Fibroblast of mammary gland (primary cell): ENCODE measurements at regions not wholly inside any gene's neighbourhood (a gene's known extent, or its start where the extent isn't known, plus 50 kb on each side); places are given as distances from the start of the nearest gene placed in this dataset.

Experiments used
- DNase-seq: peaks from one replicate; pipeline ENCODE4 v3.0.0-alpha.2; 2010; ENCODE audit warnings: low read depth
- H3K4me3 ChIP-seq: 2 replicates; pipeline ENCODE4 v1.5.1; 2011; ENCODE audit warnings: low read depth, mild to moderate bottlenecking, low read length, moderate library complexity; ENCODE audit not compliant: control insufficient read depth
- TF ChIP-seq, protein P1 (sequence below): conservative IDR thresholded peaks from 2 replicates; pipeline ENCODE4 v1.5.1; 2011; ENCODE audit warnings: low read depth, low read length, inconsistent platforms; ENCODE audit not compliant: control insufficient read depth, insufficient read depth

GRCh38 chr1:213552045-213552444 lies 435.7 kb upstream of the PROX1 start:
- no peak for DNase-seq
- H3K4me3 ChIP-seq, result no peak overlapping the region
- TF ChIP-seq, protein P1, sequence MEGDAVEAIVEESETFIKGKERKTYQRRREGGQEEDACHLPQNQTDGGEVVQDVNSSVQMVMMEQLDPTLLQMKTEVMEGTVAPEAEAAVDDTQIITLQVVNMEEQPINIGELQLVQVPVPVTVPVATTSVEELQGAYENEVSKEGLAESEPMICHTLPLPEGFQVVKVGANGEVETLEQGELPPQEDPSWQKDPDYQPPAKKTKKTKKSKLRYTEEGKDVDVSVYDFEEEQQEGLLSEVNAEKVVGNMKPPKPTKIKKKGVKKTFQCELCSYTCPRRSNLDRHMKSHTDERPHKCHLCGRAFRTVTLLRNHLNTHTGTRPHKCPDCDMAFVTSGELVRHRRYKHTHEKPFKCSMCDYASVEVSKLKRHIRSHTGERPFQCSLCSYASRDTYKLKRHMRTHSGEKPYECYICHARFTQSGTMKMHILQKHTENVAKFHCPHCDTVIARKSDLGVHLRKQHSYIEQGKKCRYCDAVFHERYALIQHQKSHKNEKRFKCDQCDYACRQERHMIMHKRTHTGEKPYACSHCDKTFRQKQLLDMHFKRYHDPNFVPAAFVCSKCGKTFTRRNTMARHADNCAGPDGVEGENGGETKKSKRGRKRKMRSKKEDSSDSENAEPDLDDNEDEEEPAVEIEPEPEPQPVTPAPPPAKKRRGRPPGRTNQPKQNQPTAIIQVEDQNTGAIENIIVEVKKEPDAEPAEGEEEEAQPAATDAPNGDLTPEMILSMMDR, result no peak

DNA sequence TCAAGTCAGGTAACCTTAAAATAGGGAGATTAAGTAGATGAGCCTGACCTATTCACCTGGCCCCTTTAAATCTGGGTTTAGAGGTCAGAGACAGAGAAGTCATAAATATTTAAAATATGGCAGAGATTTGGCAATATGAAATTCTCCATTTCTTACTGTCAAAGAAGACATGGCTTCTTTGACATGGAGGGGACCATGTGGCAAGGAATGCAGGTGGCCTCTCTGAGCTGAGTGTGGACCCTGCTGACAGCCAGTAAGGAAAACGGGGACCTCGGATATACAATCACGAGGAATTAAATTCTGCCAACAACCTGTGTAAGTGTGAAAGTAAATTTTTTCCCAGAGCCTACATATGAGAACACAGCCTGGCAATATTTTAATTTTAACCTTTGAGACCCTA lies 427.5 kb upstream of the PROX1 start:
- TF ChIP-seq, protein P1, result no peak
- no peak overlapping the region for H3K4me3 ChIP-seq
- no peak for DNase-seq

GRCh38 chr1:213561870-213562269 lies 425.9 kb upstream of the PROX1 start:
- DNase-seq, result no peak
- TF ChIP-seq, protein P1, result no peak
- no peak overlapping the region for H3K4me3 ChIP-seq

DNA sequence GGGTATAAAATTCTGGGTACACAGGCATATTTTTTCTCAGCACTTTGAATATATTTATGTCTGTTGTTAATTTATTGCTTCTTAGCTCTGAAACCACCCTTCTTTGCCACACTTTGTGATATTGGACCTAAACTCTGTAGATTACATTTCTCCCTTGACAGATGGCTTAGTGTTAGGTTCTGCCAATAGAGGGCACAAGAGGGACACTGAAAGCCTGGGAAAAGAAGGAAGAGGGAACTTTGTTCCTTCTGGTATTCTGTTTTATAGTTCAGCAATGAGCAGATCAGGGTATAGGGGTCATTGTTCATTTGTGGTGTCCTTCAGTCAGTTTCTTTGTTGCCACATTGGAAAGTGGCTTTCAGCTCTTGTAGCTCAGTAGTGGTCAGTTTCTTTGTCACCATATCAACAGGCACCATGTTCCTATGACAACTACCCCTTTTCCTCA lies 423.5 kb upstream of the PROX1 start:
- DNase-seq, result peak; percentile 4
- TF ChIP-seq, protein P1, result peak; percentile 26
- no peak overlapping the region for H3K4me3 ChIP-seq

- DNase-seq, result no peak
- TF ChIP-seq, protein P1, result no peak
- no peak overlapping the region for H3K4me3 ChIP-seq
Observed at GRCh38 chr1:213568929-213569815, 418.6 kb upstream of the PROX1 start.

DNA sequence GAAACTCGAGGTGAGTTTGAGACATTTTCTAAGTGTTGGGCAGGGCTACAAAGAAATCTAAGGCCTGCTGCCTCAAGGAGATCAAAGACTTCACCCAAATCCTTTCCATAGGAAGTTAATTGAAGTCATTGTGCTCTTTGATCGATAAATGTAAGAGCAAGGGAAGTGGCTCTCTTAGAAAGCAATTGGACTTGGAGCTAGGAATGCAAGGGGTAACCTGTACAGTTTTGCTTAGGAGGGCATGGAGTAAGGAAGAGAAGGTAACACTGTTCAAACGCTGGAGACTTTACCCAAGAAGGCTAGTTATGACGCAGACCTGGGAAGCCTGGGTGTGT lies 418.0 kb upstream of the PROX1 start:
- H3K4me3 ChIP-seq, result no peak overlapping the region
- no peak for DNase-seq
- TF ChIP-seq, protein P1, result no peak
